ENCODE measurements at regions not wholly inside any gene's neighbourhood (a gene's known extent, or its start where the extent isn't known, plus 50 kb on each side); places are given as distances from the start of the nearest gene placed in this dataset.

- H3K79me2 ChIP-seq (replicated peaks; ENCODE audit: insufficient read depth, low read length), result no peaks in the 10 kb centered on the region
- no peak overlapping the region for H3K9ac ChIP-seq (ENCODE audit: low read length)
- no peak overlapping the region for H3K4me2 ChIP-seq (ENCODE audit: low read length)
- H3K27ac ChIP-seq (ENCODE audit: low read length), result no peak overlapping the region
- H3K36me3 ChIP-seq (ENCODE audit: insufficient read depth, low read length), result no peaks in the 10 kb centered on the region
- TF ChIP-seq, protein P1, sequence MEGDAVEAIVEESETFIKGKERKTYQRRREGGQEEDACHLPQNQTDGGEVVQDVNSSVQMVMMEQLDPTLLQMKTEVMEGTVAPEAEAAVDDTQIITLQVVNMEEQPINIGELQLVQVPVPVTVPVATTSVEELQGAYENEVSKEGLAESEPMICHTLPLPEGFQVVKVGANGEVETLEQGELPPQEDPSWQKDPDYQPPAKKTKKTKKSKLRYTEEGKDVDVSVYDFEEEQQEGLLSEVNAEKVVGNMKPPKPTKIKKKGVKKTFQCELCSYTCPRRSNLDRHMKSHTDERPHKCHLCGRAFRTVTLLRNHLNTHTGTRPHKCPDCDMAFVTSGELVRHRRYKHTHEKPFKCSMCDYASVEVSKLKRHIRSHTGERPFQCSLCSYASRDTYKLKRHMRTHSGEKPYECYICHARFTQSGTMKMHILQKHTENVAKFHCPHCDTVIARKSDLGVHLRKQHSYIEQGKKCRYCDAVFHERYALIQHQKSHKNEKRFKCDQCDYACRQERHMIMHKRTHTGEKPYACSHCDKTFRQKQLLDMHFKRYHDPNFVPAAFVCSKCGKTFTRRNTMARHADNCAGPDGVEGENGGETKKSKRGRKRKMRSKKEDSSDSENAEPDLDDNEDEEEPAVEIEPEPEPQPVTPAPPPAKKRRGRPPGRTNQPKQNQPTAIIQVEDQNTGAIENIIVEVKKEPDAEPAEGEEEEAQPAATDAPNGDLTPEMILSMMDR (IDR thresholded peaks at IDR 0.05; ENCODE audit: poor library complexity, severe bottlenecking), result no peak
- no peak for TF ChIP-seq EP300 (conservative IDR thresholded peaks at IDR 0.05; ENCODE audit: poor library complexity, severe bottlenecking)
- no peak for TF ChIP-seq POLR2AphosphoS5 (IDR thresholded peaks at IDR 0.05)
- TF ChIP-seq, protein P2, sequence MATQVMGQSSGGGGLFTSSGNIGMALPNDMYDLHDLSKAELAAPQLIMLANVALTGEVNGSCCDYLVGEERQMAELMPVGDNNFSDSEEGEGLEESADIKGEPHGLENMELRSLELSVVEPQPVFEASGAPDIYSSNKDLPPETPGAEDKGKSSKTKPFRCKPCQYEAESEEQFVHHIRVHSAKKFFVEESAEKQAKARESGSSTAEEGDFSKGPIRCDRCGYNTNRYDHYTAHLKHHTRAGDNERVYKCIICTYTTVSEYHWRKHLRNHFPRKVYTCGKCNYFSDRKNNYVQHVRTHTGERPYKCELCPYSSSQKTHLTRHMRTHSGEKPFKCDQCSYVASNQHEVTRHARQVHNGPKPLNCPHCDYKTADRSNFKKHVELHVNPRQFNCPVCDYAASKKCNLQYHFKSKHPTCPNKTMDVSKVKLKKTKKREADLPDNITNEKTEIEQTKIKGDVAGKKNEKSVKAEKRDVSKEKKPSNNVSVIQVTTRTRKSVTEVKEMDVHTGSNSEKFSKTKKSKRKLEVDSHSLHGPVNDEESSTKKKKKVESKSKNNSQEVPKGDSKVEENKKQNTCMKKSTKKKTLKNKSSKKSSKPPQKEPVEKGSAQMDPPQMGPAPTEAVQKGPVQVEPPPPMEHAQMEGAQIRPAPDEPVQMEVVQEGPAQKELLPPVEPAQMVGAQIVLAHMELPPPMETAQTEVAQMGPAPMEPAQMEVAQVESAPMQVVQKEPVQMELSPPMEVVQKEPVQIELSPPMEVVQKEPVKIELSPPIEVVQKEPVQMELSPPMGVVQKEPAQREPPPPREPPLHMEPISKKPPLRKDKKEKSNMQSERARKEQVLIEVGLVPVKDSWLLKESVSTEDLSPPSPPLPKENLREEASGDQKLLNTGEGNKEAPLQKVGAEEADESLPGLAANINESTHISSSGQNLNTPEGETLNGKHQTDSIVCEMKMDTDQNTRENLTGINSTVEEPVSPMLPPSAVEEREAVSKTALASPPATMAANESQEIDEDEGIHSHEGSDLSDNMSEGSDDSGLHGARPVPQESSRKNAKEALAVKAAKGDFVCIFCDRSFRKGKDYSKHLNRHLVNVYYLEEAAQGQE (IDR thresholded peaks at IDR 0.05; ENCODE audit: borderline replicate concordance), result no peak
- no peak for TF ChIP-seq MXI1 (conservative IDR thresholded peaks at IDR 0.05; ENCODE audit: poor library complexity, severe bottlenecking)
- TF ChIP-seq EZH2 (IDR thresholded peaks at IDR 0.05; ENCODE audit: borderline replicate concordance, insufficient read depth, low read length, poor library complexity, severe bottlenecking), result no peak
- TF ChIP-seq TAF1 (IDR thresholded peaks at IDR 0.05; ENCODE audit: low read depth), result no peak
- TF ChIP-seq SMC3 (conservative IDR thresholded peaks at IDR 0.05; ENCODE audit: poor library complexity), result no peak
- TF ChIP-seq RAD21 (conservative IDR thresholded peaks at IDR 0.05), result no peak
- H3K9me3 ChIP-seq (ENCODE audit: low read length), result no peaks in the 10 kb centered on the region
- no peak overlapping the region for H2AFZ ChIP-seq (ENCODE audit: low read depth, low read length)
- no peaks in the 10 kb centered on the region for H3K9me2 ChIP-seq (ENCODE audit: insufficient read depth, low read length)
- H3F3A ChIP-seq (ENCODE audit: insufficient read depth, low read length, poor library complexity, severe bottlenecking), result no peaks in the 10 kb centered on the region
- H4K20me1 ChIP-seq (ENCODE audit: insufficient read depth), result no peaks in the 10 kb centered on the region
- no peak overlapping the region for H3K4me3 ChIP-seq (ENCODE audit: low read length)
- no peaks in the 10 kb centered on the region for H3K27me3 ChIP-seq (ENCODE audit: insufficient read depth, low read depth, low read length)
These were observed 62.1 kb downstream of the ZWINT start for GRCh38 chr10:56298941-56299340.

DNA sequence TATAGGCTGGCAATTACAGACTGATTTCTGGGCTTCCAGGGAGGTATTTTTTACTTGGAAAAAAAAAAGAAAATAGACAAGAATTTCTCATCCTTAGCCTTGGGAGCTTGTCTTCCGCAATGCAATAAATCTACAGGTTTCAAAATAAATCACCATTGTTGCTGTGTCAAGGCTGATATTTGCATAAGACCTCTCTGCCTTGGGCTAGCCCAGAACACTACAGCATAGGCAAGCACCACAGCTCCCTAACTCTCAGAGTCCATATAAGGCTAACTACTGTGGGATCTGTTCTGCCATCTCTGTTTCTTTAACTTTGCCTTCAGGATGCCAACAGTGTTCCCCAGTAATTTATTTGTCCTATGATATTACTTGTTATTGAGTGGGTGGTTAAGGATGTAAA lies 64.4 kb downstream of the ZWINT start:
- Histone ChIP-seq H3K4me3 (ENCODE audit: low read length) (no peak overlapping the region), H3K9ac (ENCODE audit: low read length) (no peak overlapping the region), H3F3A (ENCODE audit: insufficient read depth, low read length, poor library complexity, severe bottlenecking) (no peaks in the 10 kb centered on the region), H2AFZ (ENCODE audit: low read depth, low read length) (no peak overlapping the region), H3K27ac (ENCODE audit: low read length) (no peak overlapping the region), H3K9me3 (ENCODE audit: low read length) (no peaks in the 10 kb centered on the region), H3K4me2 (ENCODE audit: low read length) (no peak overlapping the region), H4K20me1 (ENCODE audit: insufficient read depth) (no peaks in the 10 kb centered on the region), H3K79me2 (replicated peaks; ENCODE audit: insufficient read depth, low read length) (no peaks in the 10 kb centered on the region), H3K27me3 (ENCODE audit: insufficient read depth, low read depth, low read length) (no peaks in the 10 kb centered on the region), H3K36me3 (ENCODE audit: insufficient read depth, low read length) (no peaks in the 10 kb centered on the region), H3K9me2 (ENCODE audit: insufficient read depth, low read length) (no peaks in the 10 kb centered on the region)
- no peak for TF ChIP-seq TAF1 (IDR thresholded peaks at IDR 0.05; ENCODE audit: low read depth)
- no peak for TF ChIP-seq POLR2AphosphoS5 (IDR thresholded peaks at IDR 0.05)

- H3K9me3 ChIP-seq (ENCODE audit: low read length), result no peaks in the 10 kb centered on the region
- TF ChIP-seq POLR2AphosphoS5 (IDR thresholded peaks at IDR 0.05) (no peak), MXI1 (conservative IDR thresholded peaks at IDR 0.05; ENCODE audit: poor library complexity, severe bottlenecking) (no peak), RAD21 (conservative IDR thresholded peaks at IDR 0.05) (no peak), TAF1 (IDR thresholded peaks at IDR 0.05; ENCODE audit: low read depth) (no peak), SMC3 (conservative IDR thresholded peaks at IDR 0.05; ENCODE audit: poor library complexity) (no peak), EZH2 (IDR thresholded peaks at IDR 0.05; ENCODE audit: borderline replicate concordance, insufficient read depth, low read length, poor library complexity, severe bottlenecking) (no peak), EP300 (conservative IDR thresholded peaks at IDR 0.05; ENCODE audit: poor library complexity, severe bottlenecking) (no peak)
- TF ChIP-seq, protein P1 (IDR thresholded peaks at IDR 0.05; ENCODE audit: poor library complexity, severe bottlenecking), result no peak
- TF ChIP-seq, protein P2 (IDR thresholded peaks at IDR 0.05; ENCODE audit: borderline replicate concordance), result no peak
- no peak overlapping the region for H3K4me3 ChIP-seq (ENCODE audit: low read length)
- H2AFZ ChIP-seq (ENCODE audit: low read depth, low read length), result no peak overlapping the region
- no peak overlapping the region for H3K4me2 ChIP-seq (ENCODE audit: low read length)
- H3K36me3 ChIP-seq (ENCODE audit: insufficient read depth, low read length), result no peaks in the 10 kb centered on the region
- H3K27me3 ChIP-seq (ENCODE audit: insufficient read depth, low read depth, low read length), result no peaks in the 10 kb centered on the region
- H3K27ac ChIP-seq (ENCODE audit: low read length), result no peak overlapping the region
- H3F3A ChIP-seq (ENCODE audit: insufficient read depth, low read length, poor library complexity, severe bottlenecking), result no peaks in the 10 kb centered on the region
- H3K79me2 ChIP-seq (replicated peaks; ENCODE audit: insufficient read depth, low read length), result no peaks in the 10 kb centered on the region
- no peaks in the 10 kb centered on the region for H3K9me2 ChIP-seq (ENCODE audit: insufficient read depth, low read length)
- H4K20me1 ChIP-seq (ENCODE audit: insufficient read depth), result no peaks in the 10 kb centered on the region
- H3K9ac ChIP-seq (ENCODE audit: low read length), result no peak overlapping the region
These were observed 72.7 kb downstream of the ZWINT start for GRCh38 chr10:56288403-56288802.

All from neural cell (in vitro differentiated cells).